HEK293 (cell line): ENCODE measurements at regions not wholly inside any gene's neighbourhood (a gene's known extent, or its start where the extent isn't known, plus 50 kb on each side); places are given as distances from the start of the nearest gene placed in this dataset.

Experiments used
- ATF2 ChIP-seq: fragments of 450-650 bp; formaldehyde crosslinking; IDR thresholded peaks from 2 replicates; pipeline ENCODE4 v1.5.1; 2016; ENCODE audit warnings: missing biosample characterization, missing genetic modification characterization, low read depth
- GLIS1 ChIP-seq: fragments of 450-650 bp; formaldehyde crosslinking; IDR thresholded peaks from 2 replicates; pipeline ENCODE4 v1.5.1; 2016; ENCODE audit warnings: missing biosample characterization, missing genetic modification characterization
- MYNN ChIP-seq: fragments of 450-650 bp; formaldehyde crosslinking; IDR thresholded peaks from 2 replicates; pipeline ENCODE4 v1.5.1; 2016; ENCODE audit warnings: missing biosample characterization, missing genetic modification characterization, borderline replicate concordance
- REPIN1 ChIP-seq: fragments of 450-650 bp; formaldehyde crosslinking; IDR thresholded peaks from 2 replicates; pipeline ENCODE4 v1.5.1; 2017; ENCODE audit warnings: missing biosample characterization, missing genetic modification characterization, low read depth
- ZNF24 ChIP-seq: fragments of 450-650 bp; formaldehyde crosslinking; IDR thresholded peaks from 2 replicates; pipeline ENCODE4 v1.5.1; 2016; ENCODE audit warnings: missing biosample characterization, missing genetic modification characterization
- ZNF274 ChIP-seq, 2 experiments: fragments of 200-500 bp in 1 of 2; fragments of 450-650 bp in 1 of 2; sonication (Bioruptor generic) in 1 of 2; formaldehyde crosslinking in 1 of 2; IDR thresholded peaks; 2 replicates each; pipeline versions ENCODE4 v1.5.1 to v1.6.1; 2014 to 2016; ENCODE audit warnings: borderline replicate concordance in 1 of 2, inconsistent platforms in 1 of 2, low read length in 1 of 2, missing biosample characterization in 1 of 2, missing genetic modification characterization in 1 of 2
- ZNF501 ChIP-seq: fragments of 450-650 bp; formaldehyde crosslinking; IDR thresholded peaks from 2 replicates; pipeline ENCODE4 v1.5.1; 2016; ENCODE audit warnings: missing biosample characterization, missing genetic modification characterization
- ZNF560 ChIP-seq: fragments of 450-650 bp; formaldehyde crosslinking; IDR thresholded peaks from 2 replicates; pipeline ENCODE4 v1.5.1; 2017; ENCODE audit warnings: missing biosample characterization, missing genetic modification characterization, borderline replicate concordance
- TF ChIP-seq, protein P1 (sequence below): fragments of 450-650 bp; formaldehyde crosslinking; IDR thresholded peaks from 2 replicates; pipeline ENCODE4 v1.5.1; 2016; ENCODE audit warnings: missing biosample characterization, missing genetic modification characterization
- TF ChIP-seq, protein P2 (sequence below): fragments of 450-650 bp; formaldehyde crosslinking; IDR thresholded peaks from 2 replicates; pipeline ENCODE4 v1.5.1; 2016; ENCODE audit warnings: missing biosample characterization, missing genetic modification characterization
- TF ChIP-seq, protein P3 (sequence below): fragments of 450-650 bp; formaldehyde crosslinking; IDR thresholded peaks from 2 replicates; pipeline ENCODE4 v1.5.1; 2017; ENCODE audit warnings: missing biosample characterization, missing genetic modification characterization
- TF ChIP-seq, protein P4 (sequence below): fragments of 450-650 bp; formaldehyde crosslinking; IDR thresholded peaks from 2 replicates; pipeline ENCODE4 v1.5.1; 2016; ENCODE audit warnings: missing biosample characterization, missing genetic modification characterization

DNA sequence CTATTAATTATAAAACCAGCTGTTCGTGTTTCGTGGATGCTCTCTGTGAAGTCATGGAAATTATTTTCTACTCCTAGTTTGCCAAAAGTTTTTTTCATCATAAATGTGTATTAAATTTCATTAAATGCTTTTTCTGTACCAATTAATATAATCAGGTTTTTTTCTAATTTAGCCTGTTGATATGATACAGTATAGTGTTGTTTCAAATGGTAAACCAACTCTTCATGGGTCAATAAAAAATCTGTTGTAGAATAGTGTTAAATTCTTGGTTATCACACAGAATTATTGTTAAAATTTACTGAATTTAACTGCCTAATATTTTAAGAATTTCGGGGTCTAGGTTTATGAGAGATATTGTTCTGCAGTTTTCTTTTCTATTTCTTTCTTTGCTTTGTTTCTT lies 505.9 kb upstream of the MANEA start:
- TF ChIP-seq, protein P1, sequence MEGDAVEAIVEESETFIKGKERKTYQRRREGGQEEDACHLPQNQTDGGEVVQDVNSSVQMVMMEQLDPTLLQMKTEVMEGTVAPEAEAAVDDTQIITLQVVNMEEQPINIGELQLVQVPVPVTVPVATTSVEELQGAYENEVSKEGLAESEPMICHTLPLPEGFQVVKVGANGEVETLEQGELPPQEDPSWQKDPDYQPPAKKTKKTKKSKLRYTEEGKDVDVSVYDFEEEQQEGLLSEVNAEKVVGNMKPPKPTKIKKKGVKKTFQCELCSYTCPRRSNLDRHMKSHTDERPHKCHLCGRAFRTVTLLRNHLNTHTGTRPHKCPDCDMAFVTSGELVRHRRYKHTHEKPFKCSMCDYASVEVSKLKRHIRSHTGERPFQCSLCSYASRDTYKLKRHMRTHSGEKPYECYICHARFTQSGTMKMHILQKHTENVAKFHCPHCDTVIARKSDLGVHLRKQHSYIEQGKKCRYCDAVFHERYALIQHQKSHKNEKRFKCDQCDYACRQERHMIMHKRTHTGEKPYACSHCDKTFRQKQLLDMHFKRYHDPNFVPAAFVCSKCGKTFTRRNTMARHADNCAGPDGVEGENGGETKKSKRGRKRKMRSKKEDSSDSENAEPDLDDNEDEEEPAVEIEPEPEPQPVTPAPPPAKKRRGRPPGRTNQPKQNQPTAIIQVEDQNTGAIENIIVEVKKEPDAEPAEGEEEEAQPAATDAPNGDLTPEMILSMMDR: no peak
- no peak for TF ChIP-seq ZNF274 (IDR thresholded peaks at IDR 0.05; ENCODE audit: low read length)
- TF ChIP-seq ZNF274 (tag by site-specific recombination; IDR thresholded peaks at IDR 0.05; ENCODE audit: borderline replicate concordance): no peak
- no peak for TF ChIP-seq ZNF501 (tag by site-specific recombination)
- TF ChIP-seq, protein P2, sequence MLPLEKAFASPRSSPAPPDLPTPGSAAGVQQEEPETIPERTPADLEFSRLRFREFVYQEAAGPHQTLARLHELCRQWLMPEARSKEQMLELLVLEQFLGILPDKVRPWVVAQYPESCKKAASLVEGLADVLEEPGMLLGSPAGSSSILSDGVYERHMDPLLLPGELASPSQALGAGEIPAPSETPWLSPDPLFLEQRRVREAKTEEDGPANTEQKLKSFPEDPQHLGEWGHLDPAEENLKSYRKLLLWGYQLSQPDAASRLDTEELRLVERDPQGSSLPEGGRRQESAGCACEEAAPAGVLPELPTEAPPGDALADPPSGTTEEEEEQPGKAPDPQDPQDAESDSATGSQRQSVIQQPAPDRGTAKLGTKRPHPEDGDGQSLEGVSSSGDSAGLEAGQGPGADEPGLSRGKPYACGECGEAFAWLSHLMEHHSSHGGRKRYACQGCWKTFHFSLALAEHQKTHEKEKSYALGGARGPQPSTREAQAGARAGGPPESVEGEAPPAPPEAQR: no peak
- TF ChIP-seq REPIN1 (tag by site-specific recombination): no peak
- no peak for TF ChIP-seq ATF2
- TF ChIP-seq, protein P3, sequence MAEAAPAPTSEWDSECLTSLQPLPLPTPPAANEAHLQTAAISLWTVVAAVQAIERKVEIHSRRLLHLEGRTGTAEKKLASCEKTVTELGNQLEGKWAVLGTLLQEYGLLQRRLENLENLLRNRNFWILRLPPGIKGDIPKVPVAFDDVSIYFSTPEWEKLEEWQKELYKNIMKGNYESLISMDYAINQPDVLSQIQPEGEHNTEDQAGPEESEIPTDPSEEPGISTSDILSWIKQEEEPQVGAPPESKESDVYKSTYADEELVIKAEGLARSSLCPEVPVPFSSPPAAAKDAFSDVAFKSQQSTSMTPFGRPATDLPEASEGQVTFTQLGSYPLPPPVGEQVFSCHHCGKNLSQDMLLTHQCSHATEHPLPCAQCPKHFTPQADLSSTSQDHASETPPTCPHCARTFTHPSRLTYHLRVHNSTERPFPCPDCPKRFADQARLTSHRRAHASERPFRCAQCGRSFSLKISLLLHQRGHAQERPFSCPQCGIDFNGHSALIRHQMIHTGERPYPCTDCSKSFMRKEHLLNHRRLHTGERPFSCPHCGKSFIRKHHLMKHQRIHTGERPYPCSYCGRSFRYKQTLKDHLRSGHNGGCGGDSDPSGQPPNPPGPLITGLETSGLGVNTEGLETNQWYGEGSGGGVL (tag by site-specific recombination): no peak
- no peak for TF ChIP-seq MYNN (tag by site-specific recombination)
- no peak for TF ChIP-seq GLIS1 (tag by site-specific recombination)
- TF ChIP-seq ZNF560: no peak
- TF ChIP-seq, protein P4, sequence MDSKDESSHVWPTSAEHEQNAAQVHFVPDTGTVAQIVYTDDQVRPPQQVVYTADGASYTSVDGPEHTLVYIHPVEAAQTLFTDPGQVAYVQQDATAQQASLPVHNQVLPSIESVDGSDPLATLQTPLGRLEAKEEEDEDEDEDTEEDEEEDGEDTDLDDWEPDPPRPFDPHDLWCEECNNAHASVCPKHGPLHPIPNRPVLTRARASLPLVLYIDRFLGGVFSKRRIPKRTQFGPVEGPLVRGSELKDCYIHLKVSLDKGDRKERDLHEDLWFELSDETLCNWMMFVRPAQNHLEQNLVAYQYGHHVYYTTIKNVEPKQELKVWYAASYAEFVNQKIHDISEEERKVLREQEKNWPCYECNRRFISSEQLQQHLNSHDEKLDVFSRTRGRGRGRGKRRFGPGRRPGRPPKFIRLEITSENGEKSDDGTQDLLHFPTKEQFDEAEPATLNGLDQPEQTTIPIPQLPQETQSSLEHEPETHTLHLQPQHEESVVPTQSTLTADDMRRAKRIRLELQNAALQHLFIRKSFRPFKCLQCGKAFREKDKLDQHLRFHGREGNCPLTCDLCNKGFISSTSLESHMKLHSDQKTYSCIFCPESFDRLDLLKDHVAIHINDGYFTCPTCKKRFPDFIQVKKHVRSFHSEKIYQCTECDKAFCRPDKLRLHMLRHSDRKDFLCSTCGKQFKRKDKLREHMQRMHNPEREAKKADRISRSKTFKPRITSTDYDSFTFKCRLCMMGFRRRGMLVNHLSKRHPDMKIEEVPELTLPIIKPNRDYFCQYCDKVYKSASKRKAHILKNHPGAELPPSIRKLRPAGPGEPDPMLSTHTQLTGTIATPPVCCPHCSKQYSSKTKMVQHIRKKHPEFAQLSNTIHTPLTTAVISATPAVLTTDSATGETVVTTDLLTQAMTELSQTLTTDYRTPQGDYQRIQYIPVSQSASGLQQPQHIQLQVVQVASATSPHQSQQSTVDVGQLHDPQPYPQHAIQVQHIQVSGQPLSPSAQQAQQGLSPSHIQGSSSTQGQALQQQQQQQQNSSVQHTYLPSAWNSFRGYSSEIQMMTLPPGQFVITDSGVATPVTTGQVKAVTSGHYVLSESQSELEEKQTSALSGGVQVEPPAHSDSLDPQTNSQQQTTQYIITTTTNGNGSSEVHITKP (tag by site-specific recombination): no peak
- no peak for TF ChIP-seq ZNF24 (tag by site-specific recombination)
